ENCODE measurements at regions not wholly inside any gene's neighbourhood (a gene's known extent, or its start where the extent isn't known, plus 50 kb on each side); places are given as distances from the start of the nearest gene placed in this dataset.

DNA sequence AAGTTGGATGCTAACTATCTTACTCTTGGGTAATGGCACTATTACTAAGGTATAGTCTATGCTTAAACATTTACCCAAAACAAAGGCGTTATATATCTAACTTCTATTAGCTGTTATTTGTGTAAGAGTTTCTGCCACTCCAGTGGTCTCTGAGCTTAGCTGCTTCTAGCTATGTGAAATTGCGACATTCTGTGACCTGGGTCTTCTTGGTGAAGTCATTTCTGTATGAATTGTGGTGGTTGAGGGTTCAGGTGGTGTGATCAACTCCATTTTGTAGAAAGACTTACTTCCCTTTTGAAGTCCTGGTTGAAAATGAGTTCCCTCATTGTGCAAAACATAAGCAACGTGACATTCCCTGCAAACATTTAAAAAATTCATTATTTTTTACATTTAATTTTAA, 221.6 kb downstream of the PIK3C3 start:
- ATAC-seq, result no peak

DNA sequence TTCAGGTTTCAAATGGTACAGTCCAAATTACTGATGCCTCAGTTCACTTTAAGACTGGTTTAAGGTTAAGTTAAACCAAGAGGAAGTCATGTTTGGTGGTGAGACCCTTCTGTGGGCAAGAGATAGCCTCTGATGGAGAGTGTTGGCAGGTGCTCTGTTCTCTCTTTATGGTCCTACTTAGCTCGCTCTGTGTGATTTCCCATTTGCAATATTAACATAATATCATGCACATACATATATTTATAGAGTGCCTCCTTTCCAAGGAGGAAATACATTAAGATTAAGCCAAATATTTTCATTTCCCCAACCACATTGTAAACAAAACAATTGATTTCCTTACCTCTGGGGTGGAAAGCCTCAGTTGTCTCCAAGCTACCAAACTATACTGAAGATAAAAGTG, 222.4 kb downstream of the PIK3C3 start:
- H3K4me3 ChIP-seq, result no peak overlapping the region
- no peaks in the 10 kb centered on the region for H3K27me3 ChIP-seq
- no peak for ATAC-seq
- intact Hi-C loops (cut with DNase I), result no loop called here
- H3K9me3 ChIP-seq, result no peaks in the 10 kb centered on the region
- no peak for DNase-seq
- no peaks in the 10 kb centered on the region for H3K36me3 ChIP-seq
- TF ChIP-seq, protein P1, sequence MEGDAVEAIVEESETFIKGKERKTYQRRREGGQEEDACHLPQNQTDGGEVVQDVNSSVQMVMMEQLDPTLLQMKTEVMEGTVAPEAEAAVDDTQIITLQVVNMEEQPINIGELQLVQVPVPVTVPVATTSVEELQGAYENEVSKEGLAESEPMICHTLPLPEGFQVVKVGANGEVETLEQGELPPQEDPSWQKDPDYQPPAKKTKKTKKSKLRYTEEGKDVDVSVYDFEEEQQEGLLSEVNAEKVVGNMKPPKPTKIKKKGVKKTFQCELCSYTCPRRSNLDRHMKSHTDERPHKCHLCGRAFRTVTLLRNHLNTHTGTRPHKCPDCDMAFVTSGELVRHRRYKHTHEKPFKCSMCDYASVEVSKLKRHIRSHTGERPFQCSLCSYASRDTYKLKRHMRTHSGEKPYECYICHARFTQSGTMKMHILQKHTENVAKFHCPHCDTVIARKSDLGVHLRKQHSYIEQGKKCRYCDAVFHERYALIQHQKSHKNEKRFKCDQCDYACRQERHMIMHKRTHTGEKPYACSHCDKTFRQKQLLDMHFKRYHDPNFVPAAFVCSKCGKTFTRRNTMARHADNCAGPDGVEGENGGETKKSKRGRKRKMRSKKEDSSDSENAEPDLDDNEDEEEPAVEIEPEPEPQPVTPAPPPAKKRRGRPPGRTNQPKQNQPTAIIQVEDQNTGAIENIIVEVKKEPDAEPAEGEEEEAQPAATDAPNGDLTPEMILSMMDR (IDR thresholded peaks at IDR 0.05), result no peak
- TF ChIP-seq POLR2A (IDR thresholded peaks at IDR 0.05), result no peak
- H3K4me1 ChIP-seq, result peaks cover 0 to under 1% (median 0%) of the 10 kb centered on the region in 4 donors
- 60% methylated on average over 1 of the region's 1 CpG for WGBS (ENCODE audit: insufficient coverage, low coverage, low lambda C conversion rate, missing lambda C conversion rate)
- H3K27ac ChIP-seq, result no peak overlapping the region

More for the DNA sequence above, 221.6 kb downstream of the PIK3C3 start:
- DNase-seq, result no peak
- Histone ChIP-seq H3K36me3 (no peaks in the 10 kb centered on the region), H3K27me3 (no peaks in the 10 kb centered on the region), H3K27ac (no peak overlapping the region), H3K4me1 (peaks cover 0 to 7% (median 0%) of the 10 kb centered on the region in 4 donors), H3K9me3 (no peaks in the 10 kb centered on the region), H3K4me3 (no peak overlapping the region)
- 74% methylated on average over 3 of the region's 3 CpGs for WGBS (ENCODE audit: insufficient coverage, low coverage, low lambda C conversion rate, missing lambda C conversion rate)
- no peak for TF ChIP-seq POLR2A (IDR thresholded peaks at IDR 0.05)
- TF ChIP-seq, protein P1 (IDR thresholded peaks at IDR 0.05), result no peak
- intact Hi-C loops (cut with DNase I), result no loop called here

DNA sequence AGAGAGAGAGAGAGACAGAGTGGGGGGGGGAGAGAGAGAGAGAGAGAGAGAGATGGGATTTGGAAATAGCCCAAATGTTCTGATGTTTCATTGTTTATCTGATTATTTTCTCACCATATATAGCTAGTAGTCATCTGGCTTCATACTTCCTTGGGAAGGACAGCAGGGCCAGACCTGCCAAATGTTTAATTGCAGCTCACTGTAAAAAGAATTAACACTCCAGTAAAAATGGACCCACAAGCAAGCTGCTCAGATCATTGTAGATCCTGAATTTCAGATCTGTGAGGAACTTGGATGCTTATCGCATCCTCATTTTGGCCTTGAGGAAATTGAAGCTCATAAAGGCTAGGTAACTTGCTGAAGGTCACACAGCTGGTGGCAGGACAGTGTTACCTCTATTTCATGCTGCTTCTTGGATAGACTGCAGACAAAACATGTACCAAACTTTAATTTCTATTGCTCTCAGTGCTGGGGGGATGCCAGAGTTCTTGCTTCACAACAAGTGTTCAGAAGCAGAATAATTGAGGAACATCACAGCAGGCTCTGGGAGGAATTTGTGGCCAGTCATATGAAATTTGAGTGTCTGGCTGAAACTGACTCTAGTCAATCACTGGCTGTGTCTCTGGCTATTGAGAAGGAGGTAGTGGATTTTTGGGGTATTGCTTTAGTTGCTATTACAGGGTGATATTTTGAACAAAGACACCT, 223.5 kb downstream of the PIK3C3 start:
- DNase-seq, result no peak
- H3K36me3 ChIP-seq, result no peaks in the 10 kb centered on the region
- H3K4me1 ChIP-seq, result no peaks in the 10 kb centered on the region
- 100% methylated on average over 1 of the region's 1 CpG for WGBS (ENCODE audit: insufficient coverage, low coverage, low lambda C conversion rate, missing lambda C conversion rate)
- intact Hi-C loops (cut with DNase I), result no loop called here
- no peaks in the 10 kb centered on the region for H3K27me3 ChIP-seq
- ATAC-seq, result no peak
- H3K4me3 ChIP-seq, result no peak overlapping the region
- no peak for TF ChIP-seq POLR2A (IDR thresholded peaks at IDR 0.05)
- TF ChIP-seq, protein P1 (IDR thresholded peaks at IDR 0.05), result no peak
- no peaks in the 10 kb centered on the region for H3K9me3 ChIP-seq
- no peak overlapping the region for H3K27ac ChIP-seq

DNA sequence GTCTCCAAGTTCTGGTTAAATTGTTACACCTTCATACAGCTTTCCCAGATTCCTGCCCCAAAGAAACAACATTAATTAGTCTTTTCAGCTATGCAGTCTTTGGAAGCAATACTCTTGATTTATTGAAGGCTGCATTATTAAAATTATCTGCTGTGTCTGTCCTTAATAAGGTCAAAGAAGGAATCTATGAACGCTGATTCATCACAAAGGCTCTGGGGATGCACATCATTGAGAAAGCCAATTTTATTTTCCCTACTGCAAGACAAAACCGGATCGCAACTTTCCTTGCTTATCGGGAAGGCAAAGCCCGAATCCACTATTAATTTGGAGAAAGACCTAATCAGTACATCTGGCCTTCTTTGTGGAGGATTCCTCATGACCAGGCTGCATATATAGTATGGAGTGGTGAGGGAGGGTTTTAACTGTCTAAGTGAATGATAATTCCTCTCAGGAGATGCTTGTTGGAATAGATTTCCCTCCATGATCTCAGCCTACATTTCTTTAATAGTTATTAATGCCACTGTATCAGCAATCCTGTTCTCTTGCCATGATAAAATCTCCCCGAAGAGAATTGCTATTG, 224.6 kb downstream of the PIK3C3 start:
- Histone ChIP-seq H3K27ac (no peak overlapping the region), H3K4me3 (no peak overlapping the region), H3K27me3 (no peaks in the 10 kb centered on the region), H3K9me3 (no peaks in the 10 kb centered on the region), H3K36me3 (no peaks in the 10 kb centered on the region), H3K4me1 (no peaks in the 10 kb centered on the region)
- intact Hi-C loops (cut with DNase I), result no loop called here
- TF ChIP-seq, protein P1 (IDR thresholded peaks at IDR 0.05), result no peak
- no peak for TF ChIP-seq POLR2A (IDR thresholded peaks at IDR 0.05)
- ATAC-seq (no peak), DNase-seq (no peak)
- 81% methylated on average over 6 of the region's 6 CpGs for WGBS (ENCODE audit: insufficient coverage, low coverage, low lambda C conversion rate, missing lambda C conversion rate)
